ENCODE measurements at regions not wholly inside any gene's neighbourhood (a gene's known extent, or its start where the extent isn't known, plus 50 kb on each side); places are given as distances from the start of the nearest gene placed in this dataset.

GRCh38 chr20:58087562-58087858 lies 140.9 kb downstream of the ANKRD60 start:
- no peak for DNase-seq

- peak; percentile 71 for DNase-seq
Observed at GRCh38 chr20:58086763-58087561, 141.5 kb downstream of the ANKRD60 start.

GRCh38 chr20:58084966-58085365 lies 143.5 kb downstream of the ANKRD60 start:
- DNase-seq, result no peak

GRCh38 chr20:58084566-58084965 lies 143.9 kb downstream of the ANKRD60 start:
- no peak for DNase-seq

GRCh38 chr20:58081846-58082245 lies 146.6 kb downstream of the ANKRD60 start:
- no peak for DNase-seq

GRCh38 chr20:58078741-58079522 lies 149.5 kb downstream of the ANKRD60 start:
- peak; percentile 53 for DNase-seq

GRCh38 chr20:58077282-58077681 lies 151.2 kb downstream of the ANKRD60 start:
- peak; percentile 14 for DNase-seq

GRCh38 chr20:58076405-58076804 lies 152.0 kb downstream of the ANKRD60 start:
- peak; percentile 30 for DNase-seq

GRCh38 chr20:58075586-58076345 lies 152.7 kb downstream of the ANKRD60 start:
- peak; percentile 43 for DNase-seq

- DNase-seq, result peak; percentile 60
Observed at GRCh38 chr20:58073945-58074856, 154.3 kb downstream of the ANKRD60 start.

- DNase-seq, result peak; percentile 37
Observed at GRCh38 chr20:58072695-58073671, 155.5 kb downstream of the ANKRD60 start.

- no peak for DNase-seq
Observed at GRCh38 chr20:58071991-58072390, 156.5 kb downstream of the ANKRD60 start.

GRCh38 chr20:58071298-58071697 lies 157.2 kb downstream of the ANKRD60 start:
- DNase-seq, result no peak

GRCh38 chr20:58070664-58071196 lies 157.7 kb downstream of the ANKRD60 start:
- DNase-seq, result no peak

- peak; percentile 33 for DNase-seq
Observed at GRCh38 chr20:58069796-58070663, 158.4 kb downstream of the ANKRD60 start.

- no peak for DNase-seq
Observed at GRCh38 chr20:58069207-58069606, 159.2 kb downstream of the ANKRD60 start.

GRCh38 chr20:58065508-58066361 lies 162.7 kb downstream of the ANKRD60 start:
- peak; percentile 30 for DNase-seq

- DNase-seq, result peak; percentile 22
Observed at GRCh38 chr20:58064411-58065010, 163.9 kb downstream of the ANKRD60 start.

GRCh38 chr20:58059260-58059544 lies 169.3 kb downstream of the ANKRD60 start:
- DNase-seq, result peak; percentile 12

All from islet precursor cell (in vitro differentiated cells).